ENCODE measurements at regions not wholly inside any gene's neighbourhood (a gene's known extent, or its start where the extent isn't known, plus 50 kb on each side); places are given as distances from the start of the nearest gene placed in this dataset.

GRCh38 chr13:100854006-100854405 lies 179.4 kb upstream of the TMTC4 start:
- Histone ChIP-seq H3K9me3 (no peaks in the 10 kb centered on the region), H3K36me3 (ENCODE audit: low read depth) (no peaks in the 10 kb centered on the region), H3K4me3 (no peak overlapping the region), H3K4me1 (ENCODE audit: low read depth) (no peaks in the 10 kb centered on the region)
- no peak for TF ChIP-seq CTCF (IDR thresholded peaks at IDR 0.05)
- no peak for DNase-seq
- no peak for ATAC-seq
- intact Hi-C loops (cut with DNase I, micrococcal nuclease), result no loop called here

GRCh38 chr13:100853434-100853833 lies 178.8 kb upstream of the TMTC4 start:
- no peaks in the 10 kb centered on the region for H3K36me3 ChIP-seq (ENCODE audit: low read depth)
- DNase-seq, result no peak
- H3K9me3 ChIP-seq, result no peaks in the 10 kb centered on the region
- no peak for TF ChIP-seq CTCF (IDR thresholded peaks at IDR 0.05)
- H3K4me1 ChIP-seq (ENCODE audit: low read depth), result no peaks in the 10 kb centered on the region
- ATAC-seq, result no peak
- no peak overlapping the region for H3K4me3 ChIP-seq
- intact Hi-C loops (cut with DNase I, micrococcal nuclease), result no loop called here

DNA sequence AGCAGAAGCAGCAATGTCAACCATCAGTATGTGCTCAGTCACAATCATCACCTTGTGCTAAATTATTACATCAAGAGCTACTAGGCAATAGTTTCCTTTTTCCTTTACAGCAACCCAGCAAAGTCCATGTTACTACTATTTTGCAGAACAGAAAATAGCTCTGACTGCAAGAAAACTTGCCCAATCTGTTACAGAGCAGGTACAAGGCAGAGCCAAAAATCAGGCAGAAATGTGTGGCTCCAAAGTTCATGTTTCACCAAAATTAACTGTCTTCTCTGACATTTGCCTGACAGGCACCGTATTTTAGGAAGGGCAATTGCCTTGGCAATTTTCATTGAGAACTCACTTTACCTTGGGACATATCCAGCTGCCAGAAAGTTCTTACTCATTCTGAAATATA lies 177.6 kb upstream of the TMTC4 start:
- Histone ChIP-seq H3K9me3 (no peaks in the 10 kb centered on the region), H3K4me3 (no peak overlapping the region), H3K36me3 (ENCODE audit: low read depth) (no peaks in the 10 kb centered on the region), H3K4me1 (ENCODE audit: low read depth) (no peaks in the 10 kb centered on the region)
- intact Hi-C loops (cut with DNase I, micrococcal nuclease), result no loop called here
- no peak for TF ChIP-seq CTCF (IDR thresholded peaks at IDR 0.05)
- no peak for DNase-seq
- ATAC-seq, result no peak

- Histone ChIP-seq H3K4me1 (ENCODE audit: low read depth) (no peaks in the 10 kb centered on the region), H3K4me3 (no peak overlapping the region), H3K36me3 (ENCODE audit: low read depth) (no peaks in the 10 kb centered on the region), H3K9me3 (no peaks in the 10 kb centered on the region)
- DNase-seq, result no peak
- intact Hi-C loops (cut with DNase I, micrococcal nuclease), result no loop called here
- TF ChIP-seq CTCF (IDR thresholded peaks at IDR 0.05), result no peak
- ATAC-seq, result no peak
Observed at GRCh38 chr13:100848304-100848703, 173.7 kb upstream of the TMTC4 start.

GRCh38 chr13:100845128-100845757 lies 170.6 kb upstream of the TMTC4 start:
- Histone ChIP-seq H3K4me1 (ENCODE audit: low read depth) (no peaks in the 10 kb centered on the region), H3K4me3 (no peak overlapping the region), H3K9me3 (no peaks in the 10 kb centered on the region), H3K36me3 (ENCODE audit: low read depth) (no peaks in the 10 kb centered on the region)
- intact Hi-C loops (cut with DNase I, micrococcal nuclease), result no loop called here
- DNase-seq (no peak), ATAC-seq (no peak)
- TF ChIP-seq CTCF (IDR thresholded peaks at IDR 0.05), result no peak

DNA sequence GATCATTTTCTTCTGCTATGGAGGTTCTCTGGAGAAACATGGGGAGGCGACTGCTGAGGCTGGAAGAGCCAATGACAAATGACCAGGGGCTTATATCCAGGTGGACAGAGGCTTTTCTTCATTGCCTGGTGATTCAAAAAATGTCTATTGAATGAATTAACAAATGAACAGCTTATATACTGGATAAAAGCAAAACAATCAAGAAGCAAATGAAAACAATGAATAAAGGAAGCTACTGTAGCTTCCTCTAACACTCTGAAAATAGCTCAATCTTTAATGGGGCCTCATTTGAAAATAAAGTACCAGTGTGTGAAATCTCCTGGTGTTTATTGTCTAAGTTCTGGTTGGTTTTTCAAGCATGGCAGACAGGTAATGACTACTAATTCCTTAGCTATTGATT lies 167.5 kb upstream of the TMTC4 start:
- no peak for DNase-seq
- H3K4me3 ChIP-seq, result no peak overlapping the region
- no peak for TF ChIP-seq CTCF (IDR thresholded peaks at IDR 0.05)
- no peaks in the 10 kb centered on the region for H3K36me3 ChIP-seq (ENCODE audit: low read depth)
- intact Hi-C loops (cut with DNase I, micrococcal nuclease), result no loop called here
- no peaks in the 10 kb centered on the region for H3K4me1 ChIP-seq (ENCODE audit: low read depth)
- H3K9me3 ChIP-seq, result no peaks in the 10 kb centered on the region
- no peak for ATAC-seq
